ENCODE measurements at regions not wholly inside any gene's neighbourhood (a gene's known extent, or its start where the extent isn't known, plus 50 kb on each side); places are given as distances from the start of the nearest gene placed in this dataset.

DNA sequence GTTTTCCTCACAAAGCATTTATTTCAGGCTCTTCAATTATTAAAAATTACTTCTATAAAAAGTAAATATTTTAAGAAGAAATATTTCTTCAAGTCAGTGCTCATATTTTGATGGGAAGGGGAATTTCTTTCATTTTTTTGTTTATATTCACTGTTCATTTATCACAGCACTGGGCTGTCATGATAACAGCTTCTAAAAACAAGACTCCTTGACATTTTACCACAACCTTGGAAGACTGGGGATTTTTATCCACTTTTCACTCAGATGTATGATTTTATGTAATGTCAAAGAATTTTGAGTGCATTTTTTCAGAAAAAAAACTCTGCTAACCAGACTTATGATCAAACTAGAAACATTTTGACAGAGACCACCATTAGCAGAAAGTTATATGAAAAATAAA is 149.7 kb downstream of the PHLDA1 start:
- TF ChIP-seq, protein P1, sequence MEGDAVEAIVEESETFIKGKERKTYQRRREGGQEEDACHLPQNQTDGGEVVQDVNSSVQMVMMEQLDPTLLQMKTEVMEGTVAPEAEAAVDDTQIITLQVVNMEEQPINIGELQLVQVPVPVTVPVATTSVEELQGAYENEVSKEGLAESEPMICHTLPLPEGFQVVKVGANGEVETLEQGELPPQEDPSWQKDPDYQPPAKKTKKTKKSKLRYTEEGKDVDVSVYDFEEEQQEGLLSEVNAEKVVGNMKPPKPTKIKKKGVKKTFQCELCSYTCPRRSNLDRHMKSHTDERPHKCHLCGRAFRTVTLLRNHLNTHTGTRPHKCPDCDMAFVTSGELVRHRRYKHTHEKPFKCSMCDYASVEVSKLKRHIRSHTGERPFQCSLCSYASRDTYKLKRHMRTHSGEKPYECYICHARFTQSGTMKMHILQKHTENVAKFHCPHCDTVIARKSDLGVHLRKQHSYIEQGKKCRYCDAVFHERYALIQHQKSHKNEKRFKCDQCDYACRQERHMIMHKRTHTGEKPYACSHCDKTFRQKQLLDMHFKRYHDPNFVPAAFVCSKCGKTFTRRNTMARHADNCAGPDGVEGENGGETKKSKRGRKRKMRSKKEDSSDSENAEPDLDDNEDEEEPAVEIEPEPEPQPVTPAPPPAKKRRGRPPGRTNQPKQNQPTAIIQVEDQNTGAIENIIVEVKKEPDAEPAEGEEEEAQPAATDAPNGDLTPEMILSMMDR (IDR thresholded peaks at IDR 0.05 in 8 of 11, conservative IDR thresholded peaks at IDR 0.05 in 3 of 11) = no peak
- TF ChIP-seq POLR2AphosphoS5 (IDR thresholded peaks at IDR 0.05) = no peak
- no peak for TF ChIP-seq POLR2A (IDR thresholded peaks at IDR 0.05)

Data from spleen (tissue), 7 donors.